Left lobe of liver (tissue), 2 donors: ENCODE measurements at regions not wholly inside any gene's neighbourhood (a gene's known extent, or its start where the extent isn't known, plus 50 kb on each side); places are given as distances from the start of the nearest gene placed in this dataset.

Experiments
- ATAC-seq: fragments of 200-7000 bp; cut with Tn5 transposase; one replicate; pipeline ENCODE4 v1.9.1; 2020; ENCODE audit warnings: mild to moderate bottlenecking, moderate library complexity
- DNase-seq: peaks from one replicate; pipeline ENCODE4 v3.0.0-alpha.2; 2020; ENCODE audit warnings: low spot score
- donor health status: DM: no; HTN: no; CAD: no; lungs with moderate emphysema.
- donor health status: DM: no; HTN: yes; CAD: no.

DNA sequence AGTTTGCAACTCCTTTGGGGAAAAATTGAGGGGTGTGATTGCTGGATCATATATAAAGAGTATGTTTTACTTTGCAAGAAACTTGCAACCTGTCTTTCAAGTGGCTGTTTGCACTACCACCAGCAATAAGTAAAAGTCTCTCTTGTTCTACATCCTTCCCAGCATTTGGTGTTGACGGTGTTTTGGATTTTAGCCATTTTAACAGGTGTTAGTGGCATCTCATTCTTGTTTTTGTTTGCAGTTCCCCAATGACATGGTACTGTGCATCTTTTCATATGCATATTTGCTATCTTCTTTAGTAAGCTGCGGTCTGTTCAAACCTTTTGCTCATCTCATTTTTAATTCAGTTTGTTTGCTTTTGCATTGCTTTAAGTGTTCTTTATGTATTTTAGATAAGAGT, 535.5 kb downstream of the LRRIQ3 start:
- no peak for ATAC-seq

DNA sequence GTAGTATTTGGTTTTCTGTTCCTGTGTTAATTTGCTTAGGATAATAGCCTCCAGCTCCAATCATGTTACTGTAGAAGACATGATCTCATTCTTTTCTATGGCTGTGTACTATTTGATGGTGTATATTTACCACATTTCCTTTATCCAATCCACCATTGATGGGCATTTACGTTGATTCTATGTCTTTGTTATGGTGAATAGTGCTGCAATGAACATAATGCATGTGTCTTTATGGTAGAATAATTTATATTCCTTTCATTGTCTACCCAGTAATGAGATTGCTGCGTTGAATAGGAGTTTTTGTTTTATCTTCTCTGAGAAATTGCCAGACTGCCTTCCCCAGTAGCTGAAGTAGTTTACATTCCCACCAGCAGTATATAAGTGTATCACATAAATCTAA, 538.8 kb downstream of the LRRIQ3 start:
- no peak for ATAC-seq
- no peak for DNase-seq

More for the DNA sequence above, 535.5 kb downstream of the LRRIQ3 start:
- DNase-seq: no peak

DNA sequence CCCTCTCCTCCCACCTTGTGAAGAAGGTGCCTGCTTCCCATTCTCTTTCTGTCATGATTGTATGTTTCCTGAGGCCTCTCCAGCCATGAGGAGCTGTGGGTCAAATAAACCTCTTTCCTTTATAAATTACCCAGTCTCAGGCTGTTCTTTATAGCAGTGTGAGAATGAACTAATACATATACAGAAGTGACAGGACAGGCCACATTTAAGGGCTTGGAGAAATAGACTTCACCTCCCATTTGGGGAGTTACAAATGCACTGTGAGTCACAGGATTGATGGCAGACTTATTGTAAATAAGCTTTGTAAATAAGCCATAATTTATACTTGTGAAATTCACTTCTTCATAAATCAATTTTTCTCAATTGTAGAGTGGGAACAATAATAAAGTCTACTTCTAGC, 543.3 kb downstream of the LRRIQ3 start:
- DNase-seq: no peak
- ATAC-seq: no peak

DNA sequence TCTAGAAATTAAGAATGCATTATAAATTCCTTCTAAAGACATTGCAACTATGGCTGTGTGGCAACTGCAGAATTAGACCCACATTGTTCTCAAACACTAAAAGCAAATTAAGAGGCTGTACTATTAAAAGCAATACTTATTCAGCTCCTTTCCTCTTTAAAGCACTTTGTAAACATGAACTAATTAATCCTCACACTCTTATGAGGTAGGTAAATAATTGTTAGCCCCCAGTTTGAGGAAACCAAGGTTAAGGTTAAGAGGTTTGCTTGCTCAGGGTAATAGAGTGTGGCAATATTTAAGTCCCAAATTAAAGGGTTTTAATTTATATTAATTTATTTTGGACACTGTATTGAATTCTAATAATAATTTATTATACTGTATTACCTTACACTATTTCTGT, 553.8 kb downstream of the LRRIQ3 start:
- no peak for DNase-seq
- ATAC-seq: no peak

DNA sequence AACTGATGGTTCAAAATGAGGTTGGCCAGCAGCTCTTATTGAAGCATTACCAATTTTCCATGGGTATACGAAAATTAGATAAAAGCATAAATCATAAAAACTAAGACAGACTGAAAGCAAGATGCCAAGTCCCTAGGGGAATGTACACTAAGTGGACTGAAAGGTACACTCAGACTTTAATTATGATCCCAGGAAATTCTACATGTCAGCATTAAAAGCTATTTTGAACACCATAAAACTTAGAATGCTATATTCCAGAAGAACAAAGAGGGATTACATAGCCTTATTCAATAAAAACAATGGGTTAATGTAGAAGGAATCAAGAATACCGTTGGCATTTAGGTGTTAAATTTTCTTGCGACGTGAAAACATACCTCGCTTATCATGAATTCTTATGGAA, 558.5 kb downstream of the LRRIQ3 start:
- DNase-seq (no peak), ATAC-seq (no peak)

DNA sequence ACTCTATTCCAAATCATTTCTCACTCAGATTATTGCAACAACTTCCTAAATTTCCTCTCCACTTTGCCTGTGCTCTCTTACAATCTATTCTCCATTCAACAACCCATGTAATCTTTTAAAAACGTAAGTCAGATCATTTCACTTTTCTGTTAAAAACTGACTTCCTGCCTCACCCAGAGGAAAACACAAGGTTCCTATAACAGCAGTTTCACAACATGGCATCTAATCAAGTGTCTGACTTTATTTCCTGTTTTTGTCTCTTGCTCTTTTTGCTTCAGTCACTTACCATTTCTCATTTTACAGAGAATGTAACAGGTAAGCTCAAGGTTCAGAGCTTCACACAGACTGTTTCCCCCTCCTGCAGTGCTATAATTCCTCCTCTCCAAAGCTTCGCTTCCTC, 560.7 kb downstream of the LRRIQ3 start:
- ATAC-seq (no peak), DNase-seq (no peak)

DNA sequence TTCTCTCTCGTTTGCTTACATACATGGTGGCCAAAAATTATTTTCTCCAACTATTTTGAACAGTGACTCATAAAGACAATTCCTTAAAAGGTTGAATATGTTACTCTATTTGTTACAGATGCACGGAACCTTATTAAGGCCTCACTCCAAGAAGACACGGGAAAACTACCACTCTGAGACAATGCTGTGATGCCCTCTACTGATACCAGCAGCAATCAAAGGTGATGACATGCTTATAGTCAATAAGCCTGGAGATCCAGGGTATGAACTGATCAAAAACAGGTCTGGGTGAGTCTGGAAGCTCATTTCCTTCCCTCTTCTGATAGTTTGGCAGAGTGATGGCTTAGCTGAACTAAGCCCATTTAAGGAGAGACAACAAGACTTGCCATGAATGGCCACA, 563.0 kb downstream of the LRRIQ3 start:
- ATAC-seq (no peak), DNase-seq (no peak)

DNA sequence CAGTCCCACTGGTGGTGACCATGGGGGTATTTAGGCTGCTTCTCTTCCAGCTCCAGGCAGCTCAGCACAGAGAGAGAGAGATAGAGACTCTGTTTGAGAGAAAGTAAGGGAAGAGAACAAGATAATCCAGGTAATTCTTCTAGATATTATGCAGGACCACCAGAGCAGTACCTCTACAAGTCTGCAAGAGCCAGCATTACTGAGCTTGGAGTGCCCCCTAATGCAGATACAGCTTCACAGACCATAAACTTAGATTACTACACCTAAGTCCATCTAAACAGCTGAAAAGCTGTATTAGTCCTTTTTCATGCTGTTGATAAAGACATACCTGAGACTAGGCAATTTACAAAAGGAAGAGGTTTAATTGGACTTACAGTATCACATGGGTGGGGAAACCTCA, 570.3 kb downstream of the LRRIQ3 start:
- DNase-seq: no peak
- ATAC-seq: no peak

DNA sequence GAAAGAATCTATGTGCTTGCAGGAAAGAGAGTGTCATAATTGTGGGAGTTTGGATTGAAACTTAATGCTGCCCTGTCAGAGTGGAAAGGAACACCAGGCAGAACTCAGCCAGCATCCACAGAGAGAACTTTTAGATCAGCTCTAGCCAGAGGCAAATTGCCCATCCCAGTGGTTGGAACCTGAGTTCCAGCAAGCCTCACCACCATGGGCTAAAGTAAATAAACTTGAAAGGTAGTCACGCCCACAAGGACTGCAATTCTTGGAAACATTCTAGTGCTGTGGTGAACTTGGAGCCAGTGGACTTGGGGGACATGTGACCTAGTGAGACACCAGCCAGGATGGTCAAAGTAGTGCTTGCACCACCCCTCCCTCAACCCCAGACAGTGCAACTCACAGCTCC, 571.6 kb downstream of the LRRIQ3 start:
- ATAC-seq: no peak
- DNase-seq: no peak

DNA sequence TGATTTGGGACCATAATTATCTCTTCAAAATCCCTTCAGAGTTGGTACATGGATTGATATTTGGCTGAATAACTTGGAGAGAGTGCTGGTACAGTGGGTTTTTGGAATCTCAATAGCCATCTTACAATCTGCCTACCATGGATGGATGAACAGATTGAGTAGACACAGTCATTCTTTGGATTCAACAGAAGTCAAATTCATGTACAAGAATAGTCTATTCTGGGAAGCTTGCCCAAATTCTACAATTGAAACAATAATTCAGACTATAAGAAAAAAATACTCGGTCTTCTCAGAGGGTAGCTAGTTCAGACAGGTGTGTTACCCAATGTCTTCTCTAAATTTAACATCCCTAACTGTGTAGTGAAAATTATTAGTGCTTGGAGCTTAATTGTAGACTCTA, 574.0 kb downstream of the LRRIQ3 start:
- no peak for ATAC-seq
- DNase-seq: no peak

DNA sequence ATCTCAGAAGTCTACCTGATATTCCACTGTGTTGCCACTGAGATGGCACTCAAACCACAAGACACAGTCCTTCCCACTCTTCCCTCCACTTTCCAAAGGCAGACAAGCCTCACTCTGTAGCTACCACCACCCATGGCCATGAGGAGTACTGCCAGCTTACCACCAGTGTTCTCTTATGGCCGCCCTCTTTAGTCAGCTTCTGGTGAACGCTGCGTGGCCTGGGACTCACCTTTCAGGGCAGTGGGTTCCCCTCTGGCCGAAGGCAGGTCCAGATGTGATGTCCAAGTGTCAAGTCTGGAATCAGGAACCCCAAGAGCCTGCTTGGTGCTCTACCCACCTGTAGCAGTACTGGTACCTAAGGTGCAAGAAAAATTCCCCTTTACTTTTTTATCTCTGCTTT, 580.8 kb downstream of the LRRIQ3 start:
- DNase-seq (no peak), ATAC-seq (no peak)

DNA sequence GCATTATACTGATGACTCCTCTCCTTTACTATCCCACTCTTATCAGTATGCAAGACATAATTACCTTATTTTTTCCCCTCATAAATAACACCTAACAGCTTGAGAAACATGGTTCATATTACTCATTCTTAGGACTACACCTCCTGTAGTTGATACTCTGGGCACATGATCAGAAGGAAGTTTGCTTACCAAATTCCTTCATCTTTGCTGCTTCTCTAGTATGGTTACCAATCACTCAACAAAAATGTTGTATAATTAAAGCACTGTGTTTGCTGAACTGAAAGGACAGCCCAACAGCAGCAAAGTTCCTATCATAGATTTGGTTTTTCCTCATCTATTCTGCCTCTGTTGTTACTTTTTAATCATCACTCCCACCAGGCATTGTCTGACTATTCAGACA, 586.3 kb downstream of the LRRIQ3 start:
- no peak for ATAC-seq

DNA sequence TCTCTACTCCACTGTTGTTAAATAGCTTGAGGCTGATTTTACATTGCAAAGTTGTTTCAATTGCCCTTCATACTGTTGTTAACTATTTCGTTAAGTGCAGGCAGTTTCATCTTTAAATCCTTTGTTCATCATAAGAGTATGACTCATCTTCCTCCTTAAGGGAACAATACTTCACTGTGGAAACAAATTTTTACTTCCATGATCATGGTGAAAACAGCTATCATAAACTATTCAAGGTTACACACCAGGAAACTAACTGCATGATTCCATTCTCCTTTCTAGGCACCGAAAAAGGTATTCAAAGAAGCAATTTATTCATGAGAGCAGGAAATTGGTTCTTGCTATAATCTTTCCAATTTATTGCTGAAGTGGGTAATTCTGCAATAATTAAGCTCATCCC, 593.2 kb downstream of the LRRIQ3 start:
- no peak for ATAC-seq

More for the DNA sequence above, 586.3 kb downstream of the LRRIQ3 start:
- no peak for DNase-seq

DNA sequence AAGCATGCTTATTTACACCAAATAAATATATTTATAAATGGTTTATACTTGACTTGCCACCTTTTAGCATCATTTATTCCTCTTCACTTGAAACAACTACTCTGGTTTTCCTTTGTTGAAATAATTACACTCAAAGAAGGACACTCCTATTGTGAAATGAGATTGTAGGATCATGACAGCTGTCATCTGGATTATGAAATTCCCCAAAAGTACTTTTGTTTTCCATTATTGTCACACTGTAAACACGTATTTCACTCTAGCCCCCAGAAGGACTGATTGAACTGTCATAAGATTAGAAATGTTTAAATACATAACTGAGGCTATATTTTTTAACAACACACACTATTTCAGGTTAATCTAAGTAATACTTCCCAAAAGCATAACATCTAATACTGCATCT, 593.8 kb downstream of the LRRIQ3 start:
- no peak for DNase-seq
- ATAC-seq: no peak

More for the DNA sequence above, 593.2 kb downstream of the LRRIQ3 start:
- no peak for DNase-seq

DNA sequence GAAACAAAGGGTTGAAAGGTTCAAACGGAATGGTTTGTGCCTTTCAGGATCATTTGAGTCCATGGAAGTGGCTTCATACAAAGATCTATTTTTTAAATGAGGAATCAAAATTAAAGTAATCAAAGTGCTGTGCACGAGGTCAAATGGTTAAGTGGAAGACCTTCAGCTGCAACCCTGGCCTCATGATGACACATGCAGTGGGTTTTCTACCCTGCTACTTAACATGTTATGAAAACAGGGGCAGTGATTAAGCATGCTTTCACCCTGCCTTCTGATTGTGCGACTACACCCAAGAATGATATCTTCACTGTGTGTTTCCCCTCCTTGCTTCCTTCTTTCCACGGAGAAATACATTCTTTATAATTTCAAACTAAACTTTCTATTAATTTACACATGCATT, 604.2 kb downstream of the LRRIQ3 start:
- ATAC-seq: no peak

DNA sequence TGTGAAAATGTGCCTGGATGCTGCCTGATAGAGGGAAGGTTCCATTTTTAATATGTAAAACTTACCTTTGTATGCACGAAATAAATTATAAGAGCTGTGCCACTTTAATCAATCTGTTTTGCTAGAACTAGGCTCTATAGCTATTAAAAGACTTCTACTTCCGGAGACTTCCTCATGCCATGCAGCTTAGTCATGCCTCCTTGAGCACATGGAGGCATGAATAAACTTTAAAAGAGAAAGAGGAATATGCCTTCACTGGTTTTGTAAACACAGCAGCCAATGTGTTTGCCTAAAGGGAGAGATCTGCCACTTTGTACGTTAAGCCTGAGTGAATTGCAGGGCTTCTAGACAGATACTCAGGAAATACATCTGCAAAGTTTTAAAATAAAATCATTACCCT, 604.6 kb downstream of the LRRIQ3 start:
- no peak for DNase-seq
- ATAC-seq: no peak

More for the DNA sequence above, 604.2 kb downstream of the LRRIQ3 start:
- no peak for DNase-seq

DNA sequence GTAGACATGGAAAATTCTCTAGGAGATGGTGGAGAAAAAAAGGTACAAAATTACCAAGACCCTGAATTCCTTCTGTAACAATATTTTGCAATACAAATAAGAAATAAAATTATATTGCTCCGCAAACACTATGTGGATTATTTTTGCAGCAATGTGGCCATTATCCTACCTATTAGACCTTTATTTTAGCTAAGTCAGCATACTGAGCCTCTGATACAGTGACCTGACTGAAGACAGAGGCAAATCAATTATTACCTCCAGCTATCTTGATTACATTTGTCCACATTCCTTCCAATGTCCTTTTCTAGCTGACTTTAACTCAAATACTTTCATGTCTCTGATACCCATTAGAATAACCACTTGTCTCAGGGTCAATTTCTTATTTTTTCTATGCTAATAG, 610.9 kb downstream of the LRRIQ3 start:
- no peak for ATAC-seq
- DNase-seq: no peak

DNA sequence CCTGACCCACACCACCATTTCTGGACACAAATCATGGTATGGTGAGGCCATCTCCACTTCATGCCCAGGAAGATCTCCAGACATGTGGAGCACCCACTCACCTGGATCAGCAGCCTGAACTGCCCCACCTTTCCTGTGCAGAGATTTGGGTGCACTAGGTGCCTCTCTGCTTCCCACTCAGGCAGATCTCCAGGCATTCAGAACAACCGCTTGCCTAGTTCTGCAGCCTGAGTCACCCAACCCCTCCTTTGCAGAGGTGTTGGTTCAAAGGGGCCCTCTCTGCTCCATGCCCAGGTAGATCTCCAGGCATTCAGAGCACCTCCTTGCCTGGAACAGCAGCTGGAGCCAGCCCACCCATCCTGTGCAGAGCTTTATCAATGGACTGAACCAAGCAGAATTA, 620.8 kb downstream of the LRRIQ3 start:
- DNase-seq (no peak), ATAC-seq (no peak)

DNA sequence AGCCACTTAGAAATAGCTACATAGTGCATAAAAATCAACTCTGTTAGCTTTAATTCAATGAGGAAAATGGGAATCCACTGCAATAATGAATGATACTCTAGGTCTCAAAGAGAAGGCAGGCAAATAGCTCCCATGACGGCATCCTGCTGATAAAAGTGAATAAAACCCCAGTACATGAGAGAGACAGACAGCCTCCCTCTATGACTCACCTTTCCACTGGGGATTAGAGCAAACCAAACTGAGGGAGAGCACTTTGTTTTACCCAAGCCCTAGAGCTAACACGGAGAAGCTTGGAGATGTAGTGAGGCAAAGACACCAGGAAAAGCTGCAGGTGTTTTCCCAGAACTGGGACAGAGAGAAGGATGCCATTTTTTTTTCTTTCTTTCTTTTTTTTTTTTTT, 621.9 kb downstream of the LRRIQ3 start:
- DNase-seq (no peak), ATAC-seq (no peak)

DNA sequence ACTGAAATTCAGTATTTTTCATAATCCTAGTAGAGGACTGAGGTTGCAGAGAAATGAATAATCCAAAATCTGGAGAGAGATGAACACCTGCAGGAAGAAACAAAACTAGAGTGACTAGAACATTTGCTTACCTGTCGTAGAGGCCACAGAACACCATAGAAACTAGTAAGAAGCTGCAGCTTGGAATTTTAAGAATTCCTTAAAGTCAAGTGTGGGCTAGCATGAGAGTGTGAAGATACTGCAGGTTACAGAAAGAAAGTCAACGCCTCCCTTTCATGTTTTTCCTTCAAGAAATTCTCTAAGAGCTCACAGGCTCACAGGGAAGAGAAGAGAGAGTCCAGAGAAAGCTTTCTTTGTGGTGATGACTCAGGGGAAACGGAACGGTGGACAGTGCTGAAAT, 633.7 kb downstream of the LRRIQ3 start:
- no peak for DNase-seq
- ATAC-seq: no peak

DNA sequence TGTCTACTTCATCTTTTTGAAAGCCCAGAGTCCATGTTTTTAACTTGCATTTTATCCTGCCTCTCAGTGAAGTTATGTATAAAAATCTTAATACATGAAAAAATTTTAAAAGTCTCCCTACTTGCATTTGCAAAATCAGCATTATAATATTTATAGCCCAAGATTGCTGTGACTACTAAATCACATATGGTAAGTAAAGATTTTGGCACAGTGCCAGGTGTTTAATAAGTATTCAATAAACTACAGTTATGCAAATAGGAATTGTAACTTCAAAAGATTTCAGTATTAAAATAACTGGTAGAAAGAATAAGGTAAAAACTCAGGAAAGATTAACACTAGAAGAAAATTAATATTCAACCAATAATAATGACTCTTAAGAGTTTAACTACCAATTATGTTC, 641.7 kb downstream of the LRRIQ3 start:
- ATAC-seq (no peak), DNase-seq (no peak)

DNA sequence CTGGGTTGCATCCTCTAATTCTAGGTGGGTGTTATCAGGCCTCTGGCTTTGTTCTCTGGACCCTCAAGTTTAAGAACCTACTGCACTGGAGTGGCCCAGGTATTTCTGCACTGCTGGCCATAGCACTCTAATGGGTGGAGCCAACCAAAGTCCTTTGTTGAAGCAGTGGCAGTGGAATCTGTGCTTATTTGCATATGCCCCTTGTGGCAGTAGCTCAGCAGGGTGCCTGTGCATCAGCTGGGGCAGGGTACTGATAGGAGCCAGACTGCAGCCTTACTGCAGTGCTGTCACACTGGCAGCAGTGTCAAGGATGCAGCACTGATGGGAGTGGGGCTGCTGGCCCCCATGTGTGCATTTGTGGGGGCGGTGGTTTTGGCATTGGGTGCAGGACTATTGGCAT, 660.6 kb downstream of the LRRIQ3 start:
- ATAC-seq: no peak
- no peak for DNase-seq

DNA sequence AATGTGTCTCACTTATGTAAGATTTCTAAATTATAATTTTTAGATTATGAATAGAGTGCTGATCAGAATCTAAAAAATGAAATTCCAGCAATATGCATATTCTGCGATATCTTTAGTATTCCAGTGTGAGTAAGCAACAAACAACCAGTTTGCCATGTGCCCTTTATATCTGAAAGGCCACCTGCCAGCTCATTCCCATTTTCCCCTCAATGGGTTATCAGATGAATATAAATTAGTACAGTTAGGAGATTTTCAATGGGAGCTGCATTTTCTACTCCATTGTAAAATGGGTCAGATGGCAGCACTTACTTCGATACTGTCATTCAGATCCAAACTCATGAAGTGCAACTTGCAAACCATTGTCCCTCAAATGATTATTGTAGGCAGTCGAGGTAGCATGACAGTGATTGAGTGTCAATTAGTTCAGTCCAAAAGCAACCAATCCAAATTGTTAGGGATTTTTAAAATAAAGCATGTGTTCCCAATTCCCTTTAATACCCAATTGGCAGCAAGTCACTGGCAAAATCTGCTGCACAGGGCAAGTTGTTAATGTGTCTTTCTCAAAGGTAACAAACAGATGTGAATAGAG, 680.3 kb downstream of the LRRIQ3 start:
- no peak for DNase-seq
- no peak for ATAC-seq

DNA sequence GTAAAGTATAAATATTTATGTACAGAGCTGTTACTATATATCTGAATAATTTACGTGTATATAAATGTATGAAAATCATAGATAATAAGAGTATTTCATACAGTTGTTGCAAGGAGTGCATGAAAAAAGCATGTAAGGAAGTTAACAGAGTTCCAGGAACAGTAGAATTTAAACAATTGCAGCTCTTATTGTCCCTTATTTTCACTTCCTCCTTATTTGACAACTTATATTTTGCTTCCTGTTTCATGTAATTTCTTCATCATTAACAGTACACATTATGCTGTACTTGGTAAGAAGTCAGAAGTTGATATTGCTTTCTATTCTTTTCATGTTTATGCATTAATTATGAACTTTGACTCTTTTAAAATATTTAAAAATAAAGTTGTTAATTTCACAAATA, 681.5 kb downstream of the LRRIQ3 start:
- DNase-seq (no peak), ATAC-seq (no peak)
